Muscle layer of colon (tissue), 2 donors: ENCODE measurements at regions not wholly inside any gene's neighbourhood (a gene's known extent, or its start where the extent isn't known, plus 50 kb on each side); places are given as distances from the start of the nearest gene placed in this dataset.

ENCODE experiments used
- H3K27ac ChIP-seq: one replicate; pipeline ENCODE4 v1.7.0; 2013; ENCODE audit warnings: low read depth, mild to moderate bottlenecking, low read length, moderate library complexity
- H3K27me3 ChIP-seq, 2 donors: one replicate each; pipeline ENCODE4 v1.7.0; 2013; ENCODE audit warnings: low read length in 2 of 2, mild to moderate bottlenecking in 2 of 2; ENCODE audit not compliant: insufficient read depth in 2 of 2, control insufficient read depth in 1 of 2
- H3K36me3 ChIP-seq: one replicate; pipeline ENCODE4 v1.7.0; 2013; ENCODE audit warnings: mild to moderate bottlenecking, low read length; ENCODE audit not compliant: insufficient read depth
- H3K4me1 ChIP-seq: one replicate; pipeline ENCODE4 v1.7.0; 2013; ENCODE audit warnings: mild to moderate bottlenecking, low read length; ENCODE audit not compliant: insufficient read depth
- H3K4me3 ChIP-seq, 2 donors: one replicate each; pipeline ENCODE4 v1.7.0; 2013; ENCODE audit warnings: low read length in 2 of 2, low read depth in 1 of 2, mild to moderate bottlenecking in 1 of 2, moderate library complexity in 1 of 2
- H3K9ac ChIP-seq: one replicate; pipeline ENCODE4 v1.7.0; 2013; ENCODE audit warnings: low read length
- H3K9me3 ChIP-seq: one replicate; pipeline ENCODE4 v1.7.0; 2013; ENCODE audit warnings: mild to moderate bottlenecking, low read length
- donor health status: abdominal sarcoma.
- donor health status: Adenocarcinoma of cecum.

GRCh38 chr17:65360961-65361552 is 200.4 kb downstream of the AXIN2 start:
- H3K9me3 ChIP-seq, result no peaks in the 10 kb centered on the region
- no peak overlapping the region for H3K27ac ChIP-seq
- H3K36me3 ChIP-seq, result no peaks in the 10 kb centered on the region
- H3K9ac ChIP-seq, result no peak overlapping the region
- H3K4me3 ChIP-seq, result no peak overlapping the region
- no peaks in the 10 kb centered on the region for H3K4me1 ChIP-seq
- no peaks in the 10 kb centered on the region for H3K27me3 ChIP-seq

GRCh38 chr17:65359016-65359415 is 202.4 kb downstream of the AXIN2 start:
- no peaks in the 10 kb centered on the region for H3K36me3 ChIP-seq
- H3K4me3 ChIP-seq, result no peak overlapping the region
- no peaks in the 10 kb centered on the region for H3K4me1 ChIP-seq
- no peak overlapping the region for H3K27ac ChIP-seq
- no peaks in the 10 kb centered on the region for H3K9me3 ChIP-seq
- no peak overlapping the region for H3K9ac ChIP-seq
- no peaks in the 10 kb centered on the region for H3K27me3 ChIP-seq

- no peaks in the 10 kb centered on the region for H3K9me3 ChIP-seq
- H3K4me1 ChIP-seq, result no peaks in the 10 kb centered on the region
- H3K27me3 ChIP-seq, result no peaks in the 10 kb centered on the region
- H3K4me3 ChIP-seq, result no peak overlapping the region
- H3K36me3 ChIP-seq, result no peaks in the 10 kb centered on the region
- no peak overlapping the region for H3K27ac ChIP-seq
- H3K9ac ChIP-seq, result no peak overlapping the region
These were observed 204.9 kb downstream of the AXIN2 start for GRCh38 chr17:65356536-65356935.

GRCh38 chr17:65355246-65355645 is 206.2 kb downstream of the AXIN2 start:
- H3K4me1 ChIP-seq, result no peaks in the 10 kb centered on the region
- H3K27me3 ChIP-seq, result no peaks in the 10 kb centered on the region
- no peak overlapping the region for H3K9ac ChIP-seq
- no peak overlapping the region for H3K27ac ChIP-seq
- no peaks in the 10 kb centered on the region for H3K9me3 ChIP-seq
- H3K36me3 ChIP-seq, result no peaks in the 10 kb centered on the region
- H3K4me3 ChIP-seq, result no peak overlapping the region

- no peak overlapping the region for H3K27ac ChIP-seq
- no peak overlapping the region for H3K4me3 ChIP-seq
- H3K36me3 ChIP-seq, result no peaks in the 10 kb centered on the region
- no peaks in the 10 kb centered on the region for H3K4me1 ChIP-seq
- no peaks in the 10 kb centered on the region for H3K27me3 ChIP-seq
- H3K9ac ChIP-seq, result no peak overlapping the region
- H3K9me3 ChIP-seq, result no peaks in the 10 kb centered on the region
These were observed 211.5 kb downstream of the AXIN2 start for GRCh38 chr17:65349916-65350315.

- Histone ChIP-seq H3K36me3 (no peaks in the 10 kb centered on the region), H3K27me3 (no peaks in the 10 kb centered on the region), H3K9ac (no peak overlapping the region), H3K4me1 (no peaks in the 10 kb centered on the region), H3K4me3 (no peak overlapping the region), H3K27ac (no peak overlapping the region), H3K9me3 (no peaks in the 10 kb centered on the region)
These were observed 209.0 kb downstream of the RGS9 start for GRCh38 chr17:65346166-65346565.

- Histone ChIP-seq H3K36me3 (no peaks in the 10 kb centered on the region), H3K27me3 (no peaks in the 10 kb centered on the region), H3K27ac (no peak overlapping the region), H3K9me3 (no peaks in the 10 kb centered on the region), H3K9ac (no peak overlapping the region), H3K4me1 (no peaks in the 10 kb centered on the region), H3K4me3 (no peak overlapping the region)
These were observed 208.3 kb downstream of the RGS9 start for GRCh38 chr17:65345261-65346005.

- Histone ChIP-seq H3K27me3 (no peaks in the 10 kb centered on the region), H3K36me3 (no peaks in the 10 kb centered on the region), H3K9ac (no peak overlapping the region), H3K4me3 (no peak overlapping the region), H3K4me1 (no peaks in the 10 kb centered on the region), H3K9me3 (no peaks in the 10 kb centered on the region), H3K27ac (no peak overlapping the region)
These were observed 203.2 kb downstream of the RGS9 start for GRCh38 chr17:65340401-65340800.

- H3K27me3 ChIP-seq, result no peaks in the 10 kb centered on the region
These were observed 197.2 kb downstream of the RGS9 start for GRCh38 chr17:65334406-65334805.

GRCh38 chr17:65332779-65333178 is 195.6 kb downstream of the RGS9 start:
- H3K9ac ChIP-seq, result no peak overlapping the region
- no peaks in the 10 kb centered on the region for H3K4me1 ChIP-seq
- no peak overlapping the region for H3K4me3 ChIP-seq
- no peaks in the 10 kb centered on the region for H3K27me3 ChIP-seq
- no peak overlapping the region for H3K27ac ChIP-seq
- H3K9me3 ChIP-seq, result no peaks in the 10 kb centered on the region
- H3K36me3 ChIP-seq, result no peaks in the 10 kb centered on the region

More at GRCh38 chr17:65334406-65334805, 197.2 kb downstream of the RGS9 start:
- Histone ChIP-seq H3K9me3 (no peaks in the 10 kb centered on the region), H3K4me1 (no peaks in the 10 kb centered on the region), H3K27ac (no peak overlapping the region), H3K4me3 (no peak overlapping the region), H3K9ac (no peak overlapping the region), H3K36me3 (no peaks in the 10 kb centered on the region)

GRCh38 chr17:65332375-65332774 is 195.2 kb downstream of the RGS9 start:
- Histone ChIP-seq H3K9me3 (no peaks in the 10 kb centered on the region), H3K27ac (no peak overlapping the region), H3K27me3 (no peaks in the 10 kb centered on the region), H3K4me1 (no peaks in the 10 kb centered on the region), H3K36me3 (no peaks in the 10 kb centered on the region), H3K9ac (no peak overlapping the region), H3K4me3 (no peak overlapping the region)

GRCh38 chr17:65328567-65328966 is 191.4 kb downstream of the RGS9 start:
- Histone ChIP-seq H3K27ac (no peak overlapping the region), H3K9me3 (no peaks in the 10 kb centered on the region), H3K4me3 (no peak overlapping the region), H3K4me1 (no peaks in the 10 kb centered on the region), H3K27me3 (no peaks in the 10 kb centered on the region), H3K9ac (no peak overlapping the region), H3K36me3 (no peaks in the 10 kb centered on the region)
